ENCODE measurements at regions not wholly inside any gene's neighbourhood (a gene's known extent, or its start where the extent isn't known, plus 50 kb on each side); places are given as distances from the start of the nearest gene placed in this dataset.

DNA sequence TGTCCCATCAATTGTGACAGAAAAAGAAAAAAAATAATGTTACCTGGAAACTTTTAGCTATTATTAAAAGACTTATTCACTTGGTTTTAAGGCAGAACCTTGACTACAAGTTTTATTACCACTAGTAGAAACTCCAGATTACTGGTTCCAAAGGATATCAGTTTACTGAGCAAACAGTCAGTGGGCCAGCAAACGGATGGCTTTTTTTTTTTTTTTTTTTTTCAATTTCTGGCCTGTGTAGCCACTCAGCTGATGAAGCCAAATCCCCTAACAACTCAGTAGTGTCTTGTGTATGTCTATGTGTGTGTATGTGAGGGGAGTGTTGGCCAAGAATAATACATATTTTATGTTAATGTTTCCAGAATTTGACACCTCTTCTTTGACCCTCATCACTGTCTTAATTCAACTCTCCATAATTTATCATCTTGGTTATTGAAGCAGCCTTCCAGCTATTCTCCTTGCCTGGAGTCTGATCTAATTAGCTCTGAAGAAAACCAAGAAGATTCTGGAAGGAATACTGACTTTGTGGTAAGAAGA is 724.9 kb downstream of the NSUN3 start:
- Histone ChIP-seq H2AFZ (replicated peaks) (no peak overlapping the region), H3K27me3 (no peaks in the 10 kb centered on the region), H3K4me3 (no peak overlapping the region), H3K27ac (no peak overlapping the region), H3F3A (ENCODE audit: low read depth) (no peaks in the 10 kb centered on the region), H3K36me3 (no peaks in the 10 kb centered on the region), H3K9ac (no peak overlapping the region), H3K9me3 (ENCODE audit: low read depth) (no peaks in the 10 kb centered on the region), H3K4me2 (no peak overlapping the region), H3K4me1 (no peaks in the 10 kb centered on the region), H4K20me1 (ENCODE audit: low read depth) (no peaks in the 10 kb centered on the region), H3K79me2 (ENCODE audit: low read depth) (no peaks in the 10 kb centered on the region)
- TF ChIP-seq CTCF (IDR thresholded peaks at IDR 0.05) (no peak), EZH2 (IDR thresholded peaks at IDR 0.05) (no peak)
- no peaks in the 10 kb centered on the region for H3K36me3 Mint-ChIP-seq
- H3K9me3 Mint-ChIP-seq = no peaks in the 10 kb centered on the region
- H3K4me1 Mint-ChIP-seq = peaks cover 8% of the 10 kb centered on the region
- DNase-seq (ENCODE audit: low spot score) = no peak
- H3K4me3 Mint-ChIP-seq = no peak overlapping the region
- no peak overlapping the region for H3K27ac Mint-ChIP-seq
- H3K27me3 Mint-ChIP-seq (ENCODE audit: insufficient read depth, low read depth) = no peaks in the 10 kb centered on the region

DNA sequence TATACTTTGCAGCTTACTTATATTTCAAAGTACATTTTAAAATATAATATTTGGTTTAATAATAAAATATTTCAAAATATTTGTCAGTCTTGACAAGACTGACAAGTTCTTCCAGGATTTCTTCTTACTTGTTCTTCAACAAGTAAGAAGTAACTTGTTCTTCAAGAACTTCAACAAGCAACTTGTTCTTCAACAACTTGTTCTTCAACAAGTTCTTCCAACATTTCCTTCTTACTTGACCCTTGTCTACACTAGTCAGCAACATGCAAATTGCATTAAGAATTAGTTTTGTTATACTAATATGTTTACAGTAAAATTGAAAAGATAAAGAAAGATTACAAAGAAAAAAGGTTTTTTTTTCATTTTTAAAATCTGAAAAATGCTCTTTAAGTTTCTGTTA is 731.7 kb downstream of the NSUN3 start:
- Mint-ChIP-seq H3K4me3 (no peak overlapping the region), H3K27me3 (ENCODE audit: insufficient read depth, low read depth) (no peaks in the 10 kb centered on the region)

DNA sequence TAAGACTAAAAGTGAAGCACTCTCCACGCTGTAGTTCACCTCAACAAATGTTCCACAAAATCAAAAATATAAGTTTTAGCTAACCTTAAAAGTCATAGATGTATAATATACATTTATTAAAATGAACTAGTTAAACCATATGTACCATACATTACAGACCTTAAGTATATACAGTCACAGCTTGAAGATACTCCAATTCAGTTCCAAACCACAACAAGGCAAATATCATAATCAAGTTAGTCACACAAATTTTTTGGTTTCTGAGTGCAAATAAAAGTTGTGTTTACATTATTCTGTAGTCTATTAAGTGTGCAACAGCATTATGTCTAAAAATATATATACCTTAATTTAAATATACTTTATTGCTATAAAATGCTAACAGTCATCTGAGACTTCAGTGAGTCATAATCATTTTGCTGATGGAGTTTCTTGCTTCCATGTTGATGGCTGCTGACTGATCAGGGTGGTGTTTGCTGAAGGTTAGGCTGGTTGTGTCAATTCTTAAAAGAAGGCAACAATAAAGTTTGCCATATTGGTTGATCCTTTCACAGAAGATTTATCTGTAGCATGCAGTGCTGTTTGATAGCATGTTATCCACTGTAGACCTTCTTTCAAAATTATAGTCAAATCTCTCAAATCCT is 736.7 kb downstream of the NSUN3 start:
- no peaks in the 10 kb centered on the region for H3K36me3 Mint-ChIP-seq
- no peaks in the 10 kb centered on the region for H3F3A ChIP-seq (ENCODE audit: low read depth)
- no peaks in the 10 kb centered on the region for H3K27me3 ChIP-seq
- H3K9ac ChIP-seq = no peak overlapping the region
- H3K36me3 ChIP-seq = no peaks in the 10 kb centered on the region
- H3K79me2 ChIP-seq (ENCODE audit: low read depth) = no peaks in the 10 kb centered on the region
- H3K4me3 ChIP-seq = no peak overlapping the region
- H3K4me3 Mint-ChIP-seq = no peak overlapping the region
- DNase-seq (ENCODE audit: low spot score) = no peak
- H3K27ac Mint-ChIP-seq = no peak overlapping the region
- no peaks in the 10 kb centered on the region for H3K27me3 Mint-ChIP-seq (ENCODE audit: insufficient read depth, low read depth)
- no peaks in the 10 kb centered on the region for H3K4me1 Mint-ChIP-seq
- H4K20me1 ChIP-seq (ENCODE audit: low read depth) = no peaks in the 10 kb centered on the region
- no peaks in the 10 kb centered on the region for H3K9me3 ChIP-seq (ENCODE audit: low read depth)
- TF ChIP-seq CTCF (IDR thresholded peaks at IDR 0.05) (no peak), EZH2 (IDR thresholded peaks at IDR 0.05) (no peak), EZH2phosphoT487 (IDR thresholded peaks at IDR 0.05) (no peak)
- no peaks in the 10 kb centered on the region for H3K4me1 ChIP-seq
- no peak overlapping the region for H3K4me2 ChIP-seq
- H2AFZ ChIP-seq (replicated peaks) = no peak overlapping the region
- no peak overlapping the region for H3K27ac ChIP-seq
- H3K9me3 Mint-ChIP-seq = no peaks in the 10 kb centered on the region

More for the DNA sequence above, 731.7 kb downstream of the NSUN3 start:
- Histone ChIP-seq H3K27ac (no peak overlapping the region), H3K79me2 (ENCODE audit: low read depth) (no peaks in the 10 kb centered on the region), H3K9me3 (ENCODE audit: low read depth) (no peaks in the 10 kb centered on the region), H2AFZ (replicated peaks) (no peak overlapping the region), H3K4me1 (no peaks in the 10 kb centered on the region), H3K4me2 (no peak overlapping the region), H3K27me3 (no peaks in the 10 kb centered on the region), H4K20me1 (ENCODE audit: low read depth) (no peaks in the 10 kb centered on the region), H3K4me3 (no peak overlapping the region), H3F3A (ENCODE audit: low read depth) (no peaks in the 10 kb centered on the region), H3K9ac (no peak overlapping the region), H3K36me3 (no peaks in the 10 kb centered on the region)
- Mint-ChIP-seq H3K36me3 (no peaks in the 10 kb centered on the region), H3K4me1 (peaks cover 8% of the 10 kb centered on the region), H3K27ac (no peak overlapping the region), H3K9me3 (no peaks in the 10 kb centered on the region)
- no peak for DNase-seq (ENCODE audit: low spot score)
- TF ChIP-seq EZH2 (IDR thresholded peaks at IDR 0.05) = no peak
- TF ChIP-seq CTCF (IDR thresholded peaks at IDR 0.05) = no peak

Measured in neural progenitor cell (in vitro differentiated cells).